ENCODE measurements at regions not wholly inside any gene's neighbourhood (a gene's known extent, or its start where the extent isn't known, plus 50 kb on each side); places are given as distances from the start of the nearest gene placed in this dataset.

DNA sequence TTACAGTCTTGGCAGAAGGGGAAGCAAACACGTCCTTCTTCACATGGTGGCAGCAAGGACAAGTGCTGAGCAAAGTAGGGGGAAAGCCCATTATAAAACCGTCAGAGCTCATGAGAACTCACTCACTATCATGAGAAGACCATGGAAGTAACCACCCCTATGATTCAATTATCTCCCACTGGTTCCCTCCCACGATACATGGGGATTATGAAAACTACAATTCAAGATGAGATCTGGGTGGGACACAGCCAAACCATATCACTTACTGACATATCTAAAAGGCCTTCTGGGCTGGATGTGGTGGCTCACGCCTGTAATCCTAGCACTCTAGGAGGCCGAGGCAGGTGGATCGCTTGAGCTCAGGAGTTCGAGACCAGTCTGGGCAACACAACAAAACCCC, 117.1 kb upstream of the USP9X start:
- no peaks in the 10 kb centered on the region for H3K36me3 ChIP-seq
- DNase-seq (ENCODE audit: low spot score): no peak
- H3K27me3 ChIP-seq: no peaks in the 10 kb centered on the region
- H3K4me3 ChIP-seq: no peak overlapping the region
- H3K27ac ChIP-seq: no peak overlapping the region
- no peaks in the 10 kb centered on the region for H3K4me1 ChIP-seq
- H3K9me3 ChIP-seq: peaks cover 0 to 12% of the 10 kb centered on the region in 2 donors
- TF ChIP-seq, protein P1, sequence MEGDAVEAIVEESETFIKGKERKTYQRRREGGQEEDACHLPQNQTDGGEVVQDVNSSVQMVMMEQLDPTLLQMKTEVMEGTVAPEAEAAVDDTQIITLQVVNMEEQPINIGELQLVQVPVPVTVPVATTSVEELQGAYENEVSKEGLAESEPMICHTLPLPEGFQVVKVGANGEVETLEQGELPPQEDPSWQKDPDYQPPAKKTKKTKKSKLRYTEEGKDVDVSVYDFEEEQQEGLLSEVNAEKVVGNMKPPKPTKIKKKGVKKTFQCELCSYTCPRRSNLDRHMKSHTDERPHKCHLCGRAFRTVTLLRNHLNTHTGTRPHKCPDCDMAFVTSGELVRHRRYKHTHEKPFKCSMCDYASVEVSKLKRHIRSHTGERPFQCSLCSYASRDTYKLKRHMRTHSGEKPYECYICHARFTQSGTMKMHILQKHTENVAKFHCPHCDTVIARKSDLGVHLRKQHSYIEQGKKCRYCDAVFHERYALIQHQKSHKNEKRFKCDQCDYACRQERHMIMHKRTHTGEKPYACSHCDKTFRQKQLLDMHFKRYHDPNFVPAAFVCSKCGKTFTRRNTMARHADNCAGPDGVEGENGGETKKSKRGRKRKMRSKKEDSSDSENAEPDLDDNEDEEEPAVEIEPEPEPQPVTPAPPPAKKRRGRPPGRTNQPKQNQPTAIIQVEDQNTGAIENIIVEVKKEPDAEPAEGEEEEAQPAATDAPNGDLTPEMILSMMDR (IDR thresholded peaks at IDR 0.05): no peak

DNA sequence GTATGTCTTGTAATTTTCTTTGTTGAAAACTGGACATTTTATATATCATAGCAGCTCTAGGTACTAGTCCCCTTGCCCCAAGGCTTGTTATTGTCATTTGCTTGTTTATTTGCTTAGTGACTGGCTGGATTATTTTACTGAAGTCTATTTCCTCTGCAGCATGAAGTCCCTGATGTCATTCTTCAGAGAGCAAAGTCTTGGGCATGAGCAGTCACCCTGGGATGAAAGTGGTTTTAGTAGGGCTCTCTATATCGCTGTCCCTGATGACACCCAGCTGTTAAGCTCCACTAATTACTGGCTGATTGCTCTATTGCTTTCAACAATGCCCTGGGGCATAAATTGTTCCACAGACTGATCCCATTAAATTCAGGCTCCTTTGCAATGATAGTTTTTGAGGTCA, 113.5 kb upstream of the USP9X start:
- peaks cover 0 to 5% of the 10 kb centered on the region in 2 donors for H3K9me3 ChIP-seq
- H3K27me3 ChIP-seq: no peaks in the 10 kb centered on the region
- H3K27ac ChIP-seq: no peak overlapping the region
- DNase-seq (ENCODE audit: low spot score): no peak
- H3K4me3 ChIP-seq: no peak overlapping the region
- H3K36me3 ChIP-seq: no peaks in the 10 kb centered on the region
- H3K4me1 ChIP-seq: no peaks in the 10 kb centered on the region
- TF ChIP-seq, protein P1 (IDR thresholded peaks at IDR 0.05): no peak

DNA sequence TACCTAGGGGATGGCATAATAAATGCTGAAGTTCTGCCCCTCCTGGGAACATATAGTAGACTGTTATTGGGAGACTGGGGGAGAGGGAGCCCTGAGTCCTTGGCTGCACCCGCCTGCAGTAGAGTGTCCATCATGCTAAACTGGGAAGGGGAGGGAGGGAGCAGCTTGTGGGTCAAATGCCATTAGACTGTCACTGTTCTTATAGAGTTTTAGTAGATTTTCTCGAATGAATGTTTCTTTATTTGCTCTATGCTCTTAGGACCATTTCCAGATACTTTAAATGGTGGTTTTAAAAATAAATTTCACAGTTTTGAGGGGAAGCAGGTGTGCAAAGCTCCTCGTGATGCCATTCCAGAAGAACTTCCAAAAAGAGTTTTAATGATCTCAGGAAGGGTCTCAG, 111.6 kb upstream of the USP9X start:
- no peak overlapping the region for H3K27ac ChIP-seq
- TF ChIP-seq, protein P1 (IDR thresholded peaks at IDR 0.05): no peak
- no peaks in the 10 kb centered on the region for H3K4me1 ChIP-seq
- H3K27me3 ChIP-seq: no peaks in the 10 kb centered on the region
- DNase-seq (ENCODE audit: low spot score): no peak
- no peak overlapping the region for H3K4me3 ChIP-seq
- no peaks in the 10 kb centered on the region for H3K36me3 ChIP-seq
- peaks cover 0 to 21% of the 10 kb centered on the region in 2 donors for H3K9me3 ChIP-seq

DNA sequence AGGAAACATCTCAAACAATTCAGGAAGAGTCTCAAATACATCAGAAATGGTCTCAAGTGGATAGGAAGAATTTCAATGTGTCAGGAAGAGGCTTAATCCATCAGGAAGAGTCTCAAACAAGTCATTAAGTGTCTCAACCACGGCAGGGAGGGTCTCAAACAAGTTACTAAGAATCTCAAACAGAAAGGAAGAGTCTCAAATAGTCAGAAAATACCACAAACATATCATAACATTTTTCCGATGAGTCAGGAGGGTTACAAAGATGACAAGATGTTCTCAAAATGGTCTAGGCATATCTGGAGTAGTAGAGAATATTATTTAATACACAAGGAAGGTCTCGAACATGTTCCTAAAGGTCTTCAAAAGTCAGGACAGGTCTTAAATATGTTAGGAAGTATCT, 109.3 kb upstream of the USP9X start:
- DNase-seq (ENCODE audit: low spot score): no peak
- no peak overlapping the region for H3K27ac ChIP-seq
- H3K36me3 ChIP-seq: no peaks in the 10 kb centered on the region
- no peak overlapping the region for H3K4me3 ChIP-seq
- no peaks in the 10 kb centered on the region for H3K4me1 ChIP-seq
- TF ChIP-seq, protein P1 (IDR thresholded peaks at IDR 0.05): no peak
- H3K27me3 ChIP-seq: no peaks in the 10 kb centered on the region
- peaks cover 0 to 21% of the 10 kb centered on the region in 2 donors for H3K9me3 ChIP-seq

DNA sequence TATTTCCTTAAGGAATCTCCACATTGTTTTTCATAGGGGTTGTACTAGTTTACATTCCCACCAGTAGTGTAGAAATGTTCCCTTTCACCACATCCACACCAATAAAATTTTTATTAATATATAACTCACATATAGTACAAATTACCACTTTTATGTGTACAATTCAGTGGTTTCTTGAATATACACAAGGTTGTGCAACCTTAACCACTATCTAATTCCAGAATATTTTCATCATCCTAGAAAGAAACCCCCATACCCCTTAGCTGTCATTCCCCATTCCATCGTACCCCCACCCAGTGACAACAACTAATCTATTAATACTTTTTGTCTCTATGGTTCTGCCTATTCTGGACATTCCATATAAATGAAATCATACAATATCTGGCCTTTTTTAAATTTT, 108.3 kb upstream of the USP9X start:
- Histone ChIP-seq H3K27me3 (no peaks in the 10 kb centered on the region), H3K4me3 (no peak overlapping the region), H3K36me3 (no peaks in the 10 kb centered on the region), H3K27ac (no peak overlapping the region), H3K4me1 (no peaks in the 10 kb centered on the region), H3K9me3 (peaks cover 0 to 16% of the 10 kb centered on the region in 2 donors)
- no peak for DNase-seq (ENCODE audit: low spot score)
- TF ChIP-seq, protein P1 (IDR thresholded peaks at IDR 0.05): no peak

DNA sequence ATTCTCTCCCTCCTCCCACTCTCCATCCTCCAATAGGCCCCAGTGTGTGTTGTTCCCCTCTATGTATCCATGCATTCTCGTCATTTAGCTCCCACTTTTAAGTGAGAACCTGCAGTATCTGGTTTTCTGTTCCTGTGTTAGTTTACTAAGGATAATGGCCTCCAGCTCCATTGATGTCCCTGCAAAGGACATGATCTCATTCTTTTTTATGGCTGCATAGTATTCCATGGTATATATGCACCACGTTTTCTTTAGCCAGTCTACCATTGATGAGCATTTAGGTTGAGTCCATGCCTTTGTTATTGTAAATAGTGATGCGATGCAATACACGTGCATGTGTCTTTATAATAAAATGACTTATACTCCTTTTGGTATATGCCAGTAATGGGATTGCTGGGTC, 100.3 kb upstream of the USP9X start:
- no peaks in the 10 kb centered on the region for H3K4me1 ChIP-seq
- no peaks in the 10 kb centered on the region for H3K9me3 ChIP-seq
- no peak overlapping the region for H3K27ac ChIP-seq
- no peaks in the 10 kb centered on the region for H3K27me3 ChIP-seq
- H3K4me3 ChIP-seq: no peak overlapping the region
- no peak for DNase-seq (ENCODE audit: low spot score)
- TF ChIP-seq, protein P1 (IDR thresholded peaks at IDR 0.05): no peak
- no peaks in the 10 kb centered on the region for H3K36me3 ChIP-seq
